NCI-H345 treated with DMSO at 0.1 percent for 48 hours (cell line): ENCODE measurements at regions not wholly inside any gene's neighbourhood (a gene's known extent, or its start where the extent isn't known, plus 50 kb on each side); places are given as distances from the start of the nearest gene placed in this dataset.

Experiments used
- DNase-seq: peaks from one replicate; lab custom pipeline; 2025; ENCODE audit not compliant: unreplicated experiment; lab: John Stamatoyannopoulos, UW

DNA sequence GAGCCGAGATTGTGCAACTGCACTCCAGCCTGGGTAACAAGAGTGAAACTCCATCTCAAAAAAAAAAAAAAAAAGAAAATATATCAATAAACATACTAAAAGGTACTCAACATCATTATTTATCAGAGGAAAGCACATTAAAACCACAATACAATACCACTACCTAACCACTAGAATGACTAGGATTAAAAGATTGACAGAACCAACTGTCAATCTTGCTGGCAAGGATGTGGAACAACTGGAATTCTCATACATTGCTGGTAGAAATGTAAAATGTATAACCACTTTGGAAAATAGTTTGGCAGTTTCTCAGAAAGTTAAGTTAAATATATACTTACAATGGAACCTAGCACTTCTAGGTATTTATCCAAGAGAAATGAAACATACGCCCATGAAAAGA is 88.6 kb downstream of the B3GNT2 start:
- no peak for DNase-seq

DNA sequence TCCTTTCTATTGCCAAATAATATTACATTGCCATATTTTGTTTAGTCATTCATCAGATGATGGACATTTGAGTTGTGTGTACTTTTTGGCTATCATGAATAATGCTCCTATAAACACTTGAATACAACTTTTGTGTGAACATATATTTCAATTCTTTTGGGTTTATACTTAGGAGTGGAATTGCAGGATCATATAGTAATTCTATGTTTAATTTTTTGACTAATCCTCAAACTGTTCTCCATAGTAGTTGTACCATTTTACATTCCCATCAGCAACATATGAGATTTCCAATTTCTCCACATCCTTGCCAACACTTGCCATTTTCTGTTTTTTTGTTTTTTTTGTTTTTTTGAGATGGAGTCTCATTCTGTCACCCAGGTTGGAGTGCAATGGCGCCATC is 87.2 kb downstream of the B3GNT2 start:
- DNase-seq: no peak

DNA sequence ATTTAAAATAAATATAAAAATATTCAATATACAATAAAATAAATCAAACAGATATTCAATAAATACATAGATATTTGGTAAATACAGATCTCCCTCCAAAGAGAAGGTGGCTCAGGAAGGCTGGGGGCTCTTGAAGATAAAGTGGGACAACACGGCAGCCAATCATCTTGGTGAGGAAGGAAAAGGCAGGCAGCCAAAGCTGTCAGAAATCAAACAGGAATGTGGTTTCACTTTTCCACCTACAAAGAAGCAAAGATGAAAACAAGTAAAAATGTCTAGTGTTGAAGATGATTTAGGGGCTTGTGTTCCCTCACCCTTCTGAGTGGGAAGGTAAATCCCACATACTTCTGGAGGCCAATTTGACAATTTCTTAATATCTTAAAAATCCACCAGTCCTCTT is 85.7 kb downstream of the B3GNT2 start:
- DNase-seq: no peak

DNA sequence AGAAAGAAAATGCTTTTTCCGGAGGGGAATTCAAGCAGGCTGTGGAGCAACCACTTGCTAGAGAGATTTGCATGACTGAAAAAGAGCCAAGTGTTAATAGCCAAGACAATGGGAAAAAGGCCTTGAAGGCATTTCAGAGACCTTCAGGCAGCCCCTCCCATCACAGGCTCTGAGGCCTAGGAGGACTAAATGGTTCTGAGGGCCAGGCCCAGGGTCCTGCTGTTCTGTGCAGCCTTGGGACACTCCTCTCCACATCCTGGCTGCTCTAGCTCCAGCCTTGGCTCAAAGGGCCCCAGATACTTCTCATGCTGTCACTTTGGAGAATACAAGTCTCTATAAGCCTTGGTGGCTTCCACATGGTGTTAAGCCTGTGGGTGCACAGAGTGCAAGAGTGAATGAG is 81.8 kb downstream of the B3GNT2 start:
- DNase-seq: no peak
